ENCODE measurements at regions not wholly inside any gene's neighbourhood (a gene's known extent, or its start where the extent isn't known, plus 50 kb on each side); places are given as distances from the start of the nearest gene placed in this dataset.

GRCh38 chr6:165227644-165228329 lies 81.6 kb downstream of the C6orf118 start:
- DNase-seq = no peak
- Histone ChIP-seq H4K91ac (ENCODE audit: insufficient read depth, low read depth, low read length) (no peak overlapping the region), H2AFZ (replicated peaks; ENCODE audit: low read length, poor library complexity) (no peak overlapping the region), H2AK9ac (replicated peaks; ENCODE audit: low read depth, low read length, poor library complexity) (no peak overlapping the region), H2BK20ac (ENCODE audit: low read depth, low read length) (no peak overlapping the region), H3K27ac (ENCODE audit: insufficient read depth, low read length) (no peak overlapping the region), H3K9me1 (ENCODE audit: insufficient read depth, low read length) (no peaks in the 10 kb centered on the region), H2BK5ac (ENCODE audit: low read depth, low read length, poor library complexity, severe bottlenecking) (no peak overlapping the region), H3K56ac (ENCODE audit: extremely low read depth, insufficient read depth, low read length) (no peak overlapping the region), H3K4me2 (ENCODE audit: low read depth, low read length) (no peak overlapping the region), H3K9me3 (ENCODE audit: control insufficient read depth, insufficient read depth, low read length) (peaks cover 26% of the 10 kb centered on the region), H2BK120ac (ENCODE audit: low read depth, low read length) (no peak overlapping the region), H3K14ac (replicated peaks; ENCODE audit: low read depth, low read length) (no peak overlapping the region), H3K36me3 (ENCODE audit: control insufficient read depth, insufficient read depth, low read length) (no peaks in the 10 kb centered on the region), H2AK5ac (ENCODE audit: low read depth, low read length) (no peak overlapping the region), H3K9ac (ENCODE audit: low read depth, low read length) (no peak overlapping the region), H3K23ac (ENCODE audit: low read depth, low read length) (no peak overlapping the region), H3K4me1 (ENCODE audit: control insufficient read depth, insufficient read depth, low read length) (no peaks in the 10 kb centered on the region), H4K8ac (ENCODE audit: low read depth in 2 of 2, low read length in 2 of 2) (no peak overlapping the region), H4K5ac (ENCODE audit: low read depth, low read length) (no peak overlapping the region), H3K4ac (ENCODE audit: low read depth, low read length) (no peak overlapping the region), H3K18ac (ENCODE audit: low read depth, low read length) (no peak overlapping the region), H3K79me1 (ENCODE audit: low read depth in 1 of 2, low read length in 2 of 2) (no peaks in the 10 kb centered on the region), H3K27me3 (ENCODE audit: control insufficient read depth, insufficient read depth, low read length) (no peaks in the 10 kb centered on the region), H4K20me1 (ENCODE audit: insufficient read depth, low read length) (no peaks in the 10 kb centered on the region), H2BK15ac (ENCODE audit: low read depth, low read length) (no peak overlapping the region), H3K4me3 (ENCODE audit: insufficient read depth, low read depth, low read length) (no peak overlapping the region)
- intact Hi-C loops (cut with micrococcal nuclease) (no loop called here), dilution Hi-C loops (cut with HindIII; ENCODE audit: low sequenced_read_pairs, unreplicated experiment) (no loop called here), in situ Hi-C loops (cut with MboI; ENCODE audit: low sequenced_read_pairs) (no loop called here)
- WGBS, 2 experiments (ENCODE audit: extremely low coverage in 2 of 2, insufficient read length in 1 of 2) = no CpG with 5 or more reads among the region's 10 CpGs
- peak; percentile 44 for TF ChIP-seq CEBPB (IDR thresholded peaks at IDR 0.05; ENCODE audit: low read depth, low read length)
- TF ChIP-seq ELK1 (IDR thresholded peaks at IDR 0.05; ENCODE audit: borderline replicate concordance, low read depth, low read length) = no peak
- peak; percentile 44; the same call in 1 of the 2 replicates for TF ChIP-seq MAFK (IDR thresholded peaks at IDR 0.05; ENCODE audit: low read depth, low read length)
- TF ChIP-seq RAD21 (IDR thresholded peaks at IDR 0.05; ENCODE audit: low read length) = no peak
- no peak for TF ChIP-seq POLR2A (IDR thresholded peaks at IDR 0.05; ENCODE audit: low read depth, low read length)
- CTCF ChIA-PET = interaction anchor here (0.8 kb wide), 1 partner anchor 186 kb away, joined by 3 read pairs; no protein-coding TSS in a partner anchor
- POLR2A ChIA-PET (ENCODE audit: unreplicated experiment) = no interaction called here
- ATAC-seq (ENCODE audit: low read depth) = peak; percentile 27; the same call in 1 of the 2 replicates
- no TSS peak for BruUV-seq (replicated peaks)

All from IMR-90 (cell line).